NCI-H187 (cell line): ENCODE measurements at regions not wholly inside any gene's neighbourhood (a gene's known extent, or its start where the extent isn't known, plus 50 kb on each side); places are given as distances from the start of the nearest gene placed in this dataset.
"Not testable (repeated sequence)": the region's sequence is repeated elsewhere in the genome, so short reads cannot be mapped to it uniquely, and the experiment has no call there.

ENCODE experiments used
- DNase-seq, 2 experiments: peaks; one replicate each; lab custom pipeline; 2025; lab: John Stamatoyannopoulos, UW

GRCh38 chr12:131618303-131618658, 92.6 kb upstream of the SFSWAP start:
- no peak for DNase-seq

GRCh38 chr12:131618701-131619100, 92.2 kb upstream of the SFSWAP start:
- DNase-seq, result no peak

- DNase-seq, result no peak
Measured at GRCh38 chr12:131619106-131619642, 91.7 kb upstream of the SFSWAP start.

- DNase-seq, result no peak
Measured at GRCh38 chr12:131619736-131620506, 91.0 kb upstream of the SFSWAP start.

GRCh38 chr12:131620520-131620919, 90.4 kb upstream of the SFSWAP start:
- DNase-seq, result no peak

- no peak for DNase-seq
Measured at GRCh38 chr12:131620946-131621681, 89.8 kb upstream of the SFSWAP start.

- DNase-seq, result no peak
Measured at GRCh38 chr12:131621701-131622421, 89.0 kb upstream of the SFSWAP start.

GRCh38 chr12:131622422-131622955, 88.4 kb upstream of the SFSWAP start:
- no peak for DNase-seq

- not testable (repeated sequence) for DNase-seq
Measured at GRCh38 chr12:131623404-131624368, 87.2 kb upstream of the SFSWAP start.

GRCh38 chr12:131624369-131624739, 86.5 kb upstream of the SFSWAP start:
- DNase-seq, result not testable (repeated sequence)

- not testable (repeated sequence) for DNase-seq
Measured at GRCh38 chr12:131624756-131625501, 86.0 kb upstream of the SFSWAP start.

- DNase-seq, result not testable (repeated sequence)
Measured at GRCh38 chr12:131625966-131626722, 84.7 kb upstream of the SFSWAP start.

GRCh38 chr12:131627151-131628022, 83.5 kb upstream of the SFSWAP start:
- DNase-seq, result not testable (repeated sequence)

- DNase-seq, result no peak
Measured at GRCh38 chr12:131628023-131628740, 82.7 kb upstream of the SFSWAP start.

GRCh38 chr12:131628766-131629448, 82.0 kb upstream of the SFSWAP start:
- no peak for DNase-seq

GRCh38 chr12:131631230-131631629, 79.7 kb upstream of the SFSWAP start:
- no peak for DNase-seq
